ENCODE measurements at regions not wholly inside any gene's neighbourhood (a gene's known extent, or its start where the extent isn't known, plus 50 kb on each side); places are given as distances from the start of the nearest gene placed in this dataset.

DNA sequence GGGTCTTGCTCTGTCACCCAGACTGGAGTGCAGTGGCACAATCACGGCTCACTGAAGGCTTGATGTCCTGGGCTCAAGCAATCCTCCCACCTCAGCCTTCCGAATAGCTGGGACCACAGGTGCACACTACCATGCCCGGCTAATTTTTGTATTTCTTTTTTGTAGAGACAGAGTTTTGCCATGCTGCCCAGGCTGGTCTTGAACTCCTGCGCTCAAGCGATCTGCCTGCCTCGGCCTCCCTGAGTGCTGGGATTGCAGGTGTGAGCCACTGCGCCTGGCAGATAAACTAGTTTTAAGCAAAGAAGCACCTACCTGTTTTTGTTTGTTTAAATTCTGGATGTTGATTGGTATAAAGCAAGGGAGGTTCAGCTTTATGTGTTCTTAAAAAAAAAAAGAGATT, 170.6 kb upstream of the GOLIM4 start:
- Mint-ChIP-seq H3K36me3 (no peaks in the 10 kb centered on the region), H3K4me3 (no peak overlapping the region), H3K27ac (no peak overlapping the region), H3K27me3 (peaks cover 0 to under 1% (median 0%) of the 10 kb centered on the region in 5 donors), H3K4me1 (no peaks in the 10 kb centered on the region), H3K9me3 (peaks cover 0 to 2% (median 0%) of the 10 kb centered on the region in 9 donors)
- no peak for DNase-seq
- no peak for ATAC-seq
- POLR2A ChIA-PET = no interaction called here

DNA sequence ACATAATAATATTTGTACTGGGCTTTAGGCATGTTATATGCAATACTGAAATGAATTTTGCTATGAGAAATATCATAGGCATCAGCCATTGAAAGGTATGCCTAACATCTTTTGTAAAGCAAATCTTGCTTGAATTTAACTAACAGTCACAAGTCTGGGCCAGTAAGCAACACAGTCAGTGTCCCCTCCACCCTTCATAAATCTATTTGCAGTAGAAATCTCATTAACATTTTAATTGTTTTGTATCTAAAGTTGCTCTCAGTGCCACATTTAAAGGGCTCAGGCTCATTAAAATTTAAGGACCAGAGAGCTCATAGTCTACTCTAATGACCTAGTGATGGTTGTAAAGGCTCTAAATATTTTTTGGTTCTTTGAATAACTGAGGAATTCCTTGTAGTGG, 167.2 kb upstream of the GOLIM4 start:
- POLR2A ChIA-PET = no interaction called here
- no peak for ATAC-seq
- Mint-ChIP-seq H3K36me3 (no peaks in the 10 kb centered on the region), H3K4me3 (no peak overlapping the region), H3K27ac (no peak overlapping the region), H3K27me3 (peaks cover 0 to 12% (median 1%) of the 10 kb centered on the region in 5 donors), H3K4me1 (no peaks in the 10 kb centered on the region), H3K9me3 (peaks cover 0 to 4% (median 0%) of the 10 kb centered on the region in 9 donors)
- no peak for DNase-seq

DNA sequence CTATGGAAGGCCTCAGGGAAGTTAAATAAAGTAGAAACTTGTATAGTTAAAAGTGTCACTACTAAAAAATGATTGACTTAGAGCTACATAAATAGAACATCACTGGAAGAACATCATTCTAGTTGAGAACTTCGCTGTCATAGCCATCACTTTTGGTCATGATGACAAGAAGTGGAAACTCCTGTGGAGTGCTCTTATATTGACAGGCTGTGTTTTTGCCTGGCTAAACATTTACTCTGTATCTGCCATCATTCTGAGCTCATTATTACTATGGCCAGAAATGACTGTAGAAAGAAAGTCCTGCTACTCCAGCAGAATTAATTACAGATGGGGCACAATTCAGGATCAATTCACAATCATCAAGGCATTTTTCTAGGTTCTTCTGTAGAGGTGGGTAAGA, 165.1 kb upstream of the GOLIM4 start:
- Mint-ChIP-seq H3K4me3 (no peak overlapping the region), H3K4me1 (no peaks in the 10 kb centered on the region), H3K27ac (no peak overlapping the region), H3K9me3 (peaks cover 0 to 12% (median 0%) of the 10 kb centered on the region in 9 donors), H3K36me3 (no peaks in the 10 kb centered on the region), H3K27me3 (peaks cover 0 to 12% (median 1%) of the 10 kb centered on the region in 5 donors)
- POLR2A ChIA-PET = no interaction called here
- ATAC-seq (no peak), DNase-seq (no peak)

DNA sequence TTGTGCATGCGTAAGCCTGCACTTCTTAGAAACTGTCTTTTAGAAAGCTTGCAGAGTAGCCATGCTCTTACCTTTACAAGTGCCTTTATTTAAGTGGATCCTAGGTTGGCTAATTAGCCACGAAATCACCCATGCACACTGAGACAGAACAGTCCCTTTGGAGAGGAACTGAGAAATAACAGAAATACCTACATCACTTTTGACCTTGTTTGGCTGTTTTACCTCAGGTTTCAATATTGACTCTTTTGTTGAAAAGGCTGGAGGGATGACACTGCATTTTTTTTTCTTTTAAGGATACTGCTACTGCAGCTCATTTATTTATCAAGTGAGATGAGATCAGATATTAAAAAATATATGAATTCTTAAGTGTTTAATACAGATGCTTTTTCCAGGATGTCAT, 155.6 kb upstream of the GOLIM4 start:
- H3K4me3 Mint-ChIP-seq = no peak overlapping the region
- peaks cover 0 to 16% (median 7%) of the 10 kb centered on the region in 9 donors for H3K9me3 Mint-ChIP-seq
- peaks cover 22 to 63% (median 30%) of the 10 kb centered on the region in 5 donors for H3K27me3 Mint-ChIP-seq
- H3K27ac Mint-ChIP-seq = no peak overlapping the region
- ATAC-seq (no peak), DNase-seq (no peak)
- peaks cover 0 to 3% (median 0%) of the 10 kb centered on the region in 3 donors for H3K36me3 Mint-ChIP-seq
- peaks cover 2 to 17% (median 15%) of the 10 kb centered on the region in 4 donors for H3K4me1 Mint-ChIP-seq
- POLR2A ChIA-PET = no interaction called here

DNA sequence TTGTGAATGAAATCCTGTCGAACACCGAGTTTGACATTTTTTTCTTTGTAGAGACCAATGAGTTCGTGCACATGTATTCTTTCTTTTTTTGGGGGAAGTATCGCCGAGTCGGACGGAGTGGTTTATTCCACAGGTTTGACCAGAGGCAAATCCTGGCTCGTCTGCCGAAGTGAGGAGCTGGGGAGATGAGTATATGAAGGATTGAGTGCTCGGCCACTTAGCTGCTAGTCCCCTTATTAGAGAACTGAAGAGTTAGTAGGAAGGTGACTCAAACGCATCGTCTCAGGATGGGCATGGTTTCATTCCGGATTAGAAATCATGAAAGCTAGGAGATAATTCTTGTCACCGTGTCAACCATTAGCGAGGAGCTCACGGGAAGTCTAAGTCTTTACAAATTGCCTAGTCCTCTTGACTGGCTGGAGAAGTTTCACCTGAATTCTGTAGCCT, 154.7 kb upstream of the GOLIM4 start:
- Mint-ChIP-seq H3K4me1 (peaks cover 2 to 17% (median 15%) of the 10 kb centered on the region in 4 donors), H3K36me3 (peaks cover 0 to 3% (median 0%) of the 10 kb centered on the region in 3 donors), H3K27ac (no peak overlapping the region), H3K9me3 (peaks cover 0 to 9% (median 7%) of the 10 kb centered on the region in 9 donors), H3K27me3 (peaks cover 22 to 63% (median 32%) of the 10 kb centered on the region in 5 donors), H3K4me3 (peak overlapping the region in 7 of 10 donors; percentile 4 to 82 (median 37))
- POLR2A ChIA-PET = no interaction called here
- no peak for DNase-seq
- ATAC-seq = no peak

DNA sequence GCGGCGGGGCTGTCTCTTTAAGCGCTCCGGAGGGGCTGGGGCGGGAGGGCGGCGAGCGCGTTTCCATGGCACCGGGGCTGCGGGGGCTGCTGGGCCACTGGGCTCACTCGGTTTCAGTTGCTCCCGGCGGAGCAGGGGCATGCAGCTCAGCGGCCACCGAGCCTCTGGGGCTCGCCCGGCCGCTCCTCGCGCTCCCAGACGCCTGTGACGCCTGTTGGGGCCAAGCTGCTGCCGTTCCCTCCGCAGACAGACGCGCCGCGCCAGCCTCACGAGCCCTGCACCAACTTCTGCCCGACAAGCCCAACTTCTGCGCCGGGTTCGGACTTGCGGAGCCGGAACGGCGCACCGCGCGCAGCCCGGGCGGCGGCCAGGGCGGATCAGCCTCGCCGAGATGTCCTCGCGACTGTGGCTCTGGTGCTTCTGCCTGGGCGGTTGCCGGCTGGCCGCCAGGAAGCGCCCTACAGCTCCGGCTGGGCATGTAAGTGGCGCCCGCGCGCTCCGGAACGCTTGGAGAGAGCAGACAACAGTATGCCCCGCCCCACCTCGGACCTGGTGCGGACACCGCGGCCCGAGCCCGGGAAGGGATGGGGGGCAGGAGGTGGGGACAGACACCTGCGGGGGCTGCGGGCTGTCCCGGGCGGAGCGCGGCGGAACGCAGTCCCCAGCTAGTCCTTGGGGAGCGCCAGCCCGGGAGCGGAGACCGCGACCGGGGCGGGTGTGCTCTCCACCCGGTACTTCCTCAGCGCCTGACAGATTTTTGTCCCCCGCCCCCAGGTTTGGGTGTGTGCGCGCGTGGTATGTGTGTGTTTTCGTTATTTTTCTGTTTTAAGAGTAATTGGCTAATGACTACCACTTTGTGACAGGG, 154.1 kb upstream of the GOLIM4 start:
- H3K27me3 Mint-ChIP-seq = peaks cover 22 to 63% (median 32%) of the 10 kb centered on the region in 5 donors
- ATAC-seq = no peak

DNA sequence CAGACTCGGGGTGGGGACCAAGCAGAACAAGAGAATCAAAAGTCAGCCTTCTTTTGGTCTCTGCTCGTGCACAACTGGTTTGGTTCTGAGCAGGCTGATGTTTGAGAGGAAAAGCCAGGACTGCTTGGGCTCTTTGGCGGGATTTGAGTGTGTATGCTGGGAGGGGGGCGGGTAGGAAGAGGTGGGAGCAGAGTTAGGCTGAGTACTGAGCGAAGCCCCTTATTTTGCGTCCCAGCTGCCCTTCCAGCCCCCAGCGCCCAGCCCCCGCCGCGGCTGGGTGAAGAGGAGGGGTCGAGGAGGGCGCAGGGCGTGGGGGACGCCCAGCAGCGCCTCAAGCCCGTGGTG, 153.5 kb upstream of the GOLIM4 start:
- H3K27me3 Mint-ChIP-seq = peaks cover 22 to 63% (median 35%) of the 10 kb centered on the region in 5 donors
- peak overlapping the region in 2 of 10 donors; percentile 52 to 65 for H3K4me3 Mint-ChIP-seq
- peaks cover 0 to 3% (median 0%) of the 10 kb centered on the region in 3 donors for H3K36me3 Mint-ChIP-seq
- POLR2A ChIA-PET = no interaction called here
- H3K9me3 Mint-ChIP-seq = peaks cover 0 to 5% (median 0%) of the 10 kb centered on the region in 9 donors
- ATAC-seq (no peak), DNase-seq (no peak)
- H3K4me1 Mint-ChIP-seq = peaks cover 2 to 17% (median 15%) of the 10 kb centered on the region in 4 donors
- H3K27ac Mint-ChIP-seq = peak overlapping the region in 1 of 10 donors; percentile 50

More for the DNA sequence above, 154.1 kb upstream of the GOLIM4 start:
- Mint-ChIP-seq H3K27ac (no peak overlapping the region), H3K36me3 (peaks cover 0 to 3% (median 0%) of the 10 kb centered on the region in 3 donors), H3K4me3 (peak overlapping the region in 7 of 10 donors; percentile 4 to 82 (median 52)), H3K4me1 (peaks cover 2 to 17% (median 15%) of the 10 kb centered on the region in 4 donors), H3K9me3 (peaks cover 0 to 5% (median 3%) of the 10 kb centered on the region in 9 donors)
- DNase-seq = peak in 1 of 10 donors; percentile 6
- POLR2A ChIA-PET = no interaction called here

DNA sequence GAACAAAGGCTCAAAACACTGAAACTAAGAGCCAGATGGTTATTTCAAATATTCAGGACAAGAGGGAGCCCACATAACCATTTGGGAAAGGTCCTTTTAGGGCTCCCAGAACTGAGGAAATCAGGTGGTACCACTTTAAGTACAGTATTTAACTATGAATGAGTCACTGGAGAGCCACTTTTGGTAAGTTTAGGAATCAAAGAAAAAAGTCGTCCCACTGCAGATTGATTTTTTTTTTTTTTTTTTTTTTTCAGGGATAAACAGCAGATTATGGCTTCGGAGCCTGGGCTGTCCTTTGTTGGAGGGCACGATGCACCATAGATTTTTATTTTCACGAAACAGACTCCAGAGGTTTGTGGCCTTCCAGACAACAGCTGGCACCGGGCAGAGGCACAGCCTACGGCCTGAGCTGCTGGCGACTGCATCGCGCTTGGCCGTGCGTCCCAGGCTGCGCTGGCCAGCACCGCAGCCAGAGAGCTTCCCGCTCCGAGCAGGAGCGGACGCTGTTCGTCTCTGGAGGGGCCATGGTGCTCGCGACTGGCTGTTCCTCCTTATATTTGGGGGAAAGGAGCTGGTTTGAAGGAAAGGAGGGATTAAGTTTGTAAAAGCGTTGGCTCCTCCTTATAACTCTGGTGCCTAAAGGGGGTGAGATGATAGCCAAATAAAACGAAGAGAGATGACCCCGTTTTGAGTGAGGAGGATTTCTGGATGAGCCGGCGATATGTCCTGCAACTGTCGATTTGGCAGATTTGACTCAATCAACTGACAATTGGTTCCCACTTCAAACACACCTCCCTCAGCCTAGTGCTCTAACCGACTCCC, 152.9 kb upstream of the GOLIM4 start:
- ATAC-seq (no peak), DNase-seq (no peak)
- POLR2A ChIA-PET = no interaction called here
- peak overlapping the region in 6 of 10 donors; percentile 6 to 81 (median 56) for H3K4me3 Mint-ChIP-seq
- peaks cover 2 to 17% (median 15%) of the 10 kb centered on the region in 4 donors for H3K4me1 Mint-ChIP-seq
- H3K27ac Mint-ChIP-seq = peak overlapping the region in 1 of 10 donors; percentile 50
- H3K27me3 Mint-ChIP-seq = peaks cover 22 to 63% (median 37%) of the 10 kb centered on the region in 5 donors
- H3K9me3 Mint-ChIP-seq = peaks cover 0 to 5% (median 0%) of the 10 kb centered on the region in 9 donors
- peaks cover 0 to 3% (median 0%) of the 10 kb centered on the region in 3 donors for H3K36me3 Mint-ChIP-seq

DNA sequence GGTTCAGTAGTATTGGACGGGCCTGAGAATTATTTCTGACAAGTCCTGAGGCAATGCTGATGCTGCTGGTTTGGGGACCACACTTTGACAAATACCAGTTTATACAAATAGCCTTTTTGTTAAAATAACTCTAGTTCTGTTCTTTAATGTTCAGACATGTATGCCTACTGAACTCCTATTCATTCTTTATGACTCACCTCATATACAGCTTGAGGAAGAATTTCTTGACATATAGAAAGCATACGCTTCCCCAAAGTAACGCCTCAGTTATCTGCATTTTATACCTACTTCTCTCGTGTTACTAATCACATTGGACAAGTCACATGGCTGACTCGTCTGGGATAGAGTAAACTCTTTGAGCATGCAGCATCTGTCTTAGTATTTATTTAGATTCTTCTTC, 145.4 kb upstream of the GOLIM4 start:
- no peak for ATAC-seq
- Mint-ChIP-seq H3K4me1 (no peaks in the 10 kb centered on the region), H3K9me3 (peaks cover 0 to 9% (median 0%) of the 10 kb centered on the region in 9 donors), H3K36me3 (no peaks in the 10 kb centered on the region), H3K4me3 (no peak overlapping the region), H3K27ac (no peak overlapping the region), H3K27me3 (peaks cover 0 to 13% (median 4%) of the 10 kb centered on the region in 5 donors)
- POLR2A ChIA-PET = no interaction called here
- no peak for DNase-seq

DNA sequence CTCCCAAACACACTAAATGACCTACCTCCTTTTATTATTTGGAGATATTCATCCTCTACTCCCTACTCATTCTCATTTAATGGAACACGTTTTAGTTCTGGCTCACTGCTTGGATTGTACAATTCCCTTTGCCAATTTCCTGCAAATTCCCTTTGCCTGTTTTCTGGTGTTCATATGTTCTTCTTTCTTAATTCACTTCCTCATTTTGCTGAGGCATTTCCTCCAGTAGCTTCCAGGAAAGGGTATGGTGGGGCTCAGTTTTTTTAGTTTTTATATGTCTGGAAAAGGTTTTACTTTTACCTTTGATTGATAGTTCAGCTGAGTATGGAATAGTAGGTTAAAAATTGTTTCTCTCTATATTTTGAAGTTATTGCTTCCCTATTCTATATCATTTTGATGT, 143.6 kb upstream of the GOLIM4 start:
- Mint-ChIP-seq H3K9me3 (peaks cover 0 to 9% (median 0%) of the 10 kb centered on the region in 9 donors), H3K4me1 (no peaks in the 10 kb centered on the region), H3K36me3 (no peaks in the 10 kb centered on the region), H3K4me3 (no peak overlapping the region), H3K27me3 (peaks cover 0 to 9% (median 4%) of the 10 kb centered on the region in 5 donors), H3K27ac (no peak overlapping the region)
- DNase-seq = no peak
- no peak for ATAC-seq
- POLR2A ChIA-PET = no interaction called here

DNA sequence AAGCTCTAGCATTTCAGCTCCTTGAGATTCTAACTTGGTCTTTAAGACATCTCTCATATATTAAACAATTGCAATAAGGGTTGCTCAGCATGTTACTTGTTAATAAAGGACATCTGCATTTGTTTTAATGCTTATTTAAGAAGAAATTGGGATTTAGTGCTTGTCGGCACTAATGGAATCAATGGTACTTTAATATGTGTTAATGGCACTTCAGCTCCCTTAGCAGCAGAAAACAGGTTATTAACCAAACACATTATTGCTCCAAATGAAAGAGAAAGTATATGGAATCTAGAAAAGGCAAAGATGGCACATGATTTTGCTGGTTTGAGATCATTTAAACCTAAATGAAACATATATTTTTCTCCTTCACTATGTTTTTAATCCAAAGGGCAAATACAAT, 137.3 kb upstream of the GOLIM4 start:
- Mint-ChIP-seq H3K36me3 (no peaks in the 10 kb centered on the region), H3K27ac (no peak overlapping the region), H3K4me1 (no peaks in the 10 kb centered on the region), H3K4me3 (no peak overlapping the region), H3K9me3 (no peaks in the 10 kb centered on the region), H3K27me3 (peaks cover 0 to 3% (median 0%) of the 10 kb centered on the region in 5 donors)
- ATAC-seq (no peak), DNase-seq (no peak)
- POLR2A ChIA-PET = no interaction called here

DNA sequence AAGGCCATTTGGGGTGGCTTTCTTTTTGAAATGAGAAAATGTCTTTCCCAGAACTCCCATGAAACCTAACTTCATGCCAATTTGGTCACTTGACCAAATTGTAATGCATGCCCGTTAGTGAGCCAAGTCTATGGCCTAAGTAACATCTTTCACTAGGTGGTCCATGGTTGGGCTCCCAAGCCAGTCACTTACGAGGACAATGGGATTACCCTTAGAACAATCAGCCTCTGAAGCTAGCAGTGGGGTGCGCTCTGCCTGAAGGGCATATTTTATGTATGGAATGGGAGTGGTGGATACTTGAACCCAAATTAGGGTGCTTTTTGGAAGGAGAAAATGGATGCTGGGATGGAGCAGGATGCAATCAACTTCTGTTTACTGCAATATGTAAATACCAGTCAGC, 127.4 kb upstream of the GOLIM4 start:
- no peak for DNase-seq
- no peak for ATAC-seq
- Mint-ChIP-seq H3K4me1 (no peaks in the 10 kb centered on the region), H3K4me3 (no peak overlapping the region), H3K36me3 (no peaks in the 10 kb centered on the region), H3K9me3 (peaks cover 0 to 2% (median 0%) of the 10 kb centered on the region in 9 donors), H3K27me3 (peaks cover 0 to 11% (median 2%) of the 10 kb centered on the region in 5 donors), H3K27ac (no peak overlapping the region)
- POLR2A ChIA-PET = no interaction called here

DNA sequence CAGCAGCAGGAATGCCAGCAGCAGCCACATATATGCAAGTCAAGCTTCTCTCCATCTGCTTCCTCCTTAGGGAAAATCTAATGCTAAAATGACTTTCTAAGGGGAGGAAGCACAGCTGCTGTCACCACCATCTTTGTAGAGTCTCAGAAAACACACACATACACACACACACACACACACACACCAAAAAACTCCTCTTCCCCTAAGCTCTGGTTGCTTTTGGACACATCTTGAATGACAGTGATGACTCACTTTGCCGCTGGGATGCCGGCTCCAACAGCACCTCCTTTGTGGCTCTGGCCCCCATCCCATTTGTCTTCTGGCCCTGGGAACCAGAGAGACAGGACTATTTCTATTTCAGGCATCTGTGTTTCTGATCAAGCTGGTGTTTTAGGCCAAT, 124.8 kb upstream of the GOLIM4 start:
- ATAC-seq (no peak), DNase-seq (no peak)
- H3K4me3 Mint-ChIP-seq = no peak overlapping the region
- peaks cover 0 to 11% (median 2%) of the 10 kb centered on the region in 5 donors for H3K27me3 Mint-ChIP-seq
- no peak overlapping the region for H3K27ac Mint-ChIP-seq
- POLR2A ChIA-PET = no interaction called here
- no peaks in the 10 kb centered on the region for H3K9me3 Mint-ChIP-seq
- no peaks in the 10 kb centered on the region for H3K4me1 Mint-ChIP-seq
- H3K36me3 Mint-ChIP-seq = no peaks in the 10 kb centered on the region
